H9 (cell line): ENCODE measurements at regions not wholly inside any gene's neighbourhood (a gene's known extent, or its start where the extent isn't known, plus 50 kb on each side); places are given as distances from the start of the nearest gene placed in this dataset.

Experiments used
- DNase-seq: peaks from one replicate; pipeline ENCODE4 v3.0.0-alpha.2; 2017
- H2AFZ ChIP-seq: one replicate; pipeline ENCODE4 v1.6.1; 2013; ENCODE audit warnings: mild to moderate bottlenecking, low read length, control low read depth, moderate library complexity
- H2AK5ac ChIP-seq: 2 replicates; pipeline ENCODE4 v1.6.1; 2013; ENCODE audit warnings: low read length, control low read depth, mixed read lengths; ENCODE audit not compliant: insufficient read length
- H2BK120ac ChIP-seq: one replicate; pipeline ENCODE4 v1.6.1; 2013; ENCODE audit warnings: low read depth, mild to moderate bottlenecking, low read length, control low read depth, inconsistent platforms; ENCODE audit not compliant: poor library complexity, severe bottlenecking
- H2BK12ac ChIP-seq: 2 replicates; pipeline ENCODE4 v1.6.1; 2013; ENCODE audit warnings: low read length, control low read depth, mixed read lengths, low read depth; ENCODE audit not compliant: insufficient read length
- H2BK15ac ChIP-seq: 2 replicates; pipeline ENCODE4 v1.6.1; 2013; ENCODE audit warnings: low read depth, low read length, control low read depth
- H2BK20ac ChIP-seq: one replicate; pipeline ENCODE4 v1.6.1; 2013; ENCODE audit warnings: low read depth, mild to moderate bottlenecking, low read length, control low read depth, inconsistent platforms; ENCODE audit not compliant: poor library complexity, severe bottlenecking
- H2BK5ac ChIP-seq: 2 replicates; pipeline ENCODE4 v1.6.1; 2013; ENCODE audit warnings: low read length, control low read depth, mixed read lengths; ENCODE audit not compliant: insufficient read length
- H3K14ac ChIP-seq: 2 replicates; pipeline ENCODE4 v1.6.1; 2013; ENCODE audit warnings: low read length, control low read depth; ENCODE audit not compliant: insufficient read depth
- H3K18ac ChIP-seq: 2 replicates; pipeline ENCODE4 v1.6.1; 2013; ENCODE audit warnings: low read depth, mild to moderate bottlenecking, mixed read lengths, low read length, control low read depth; ENCODE audit not compliant: insufficient read length
- H3K23ac ChIP-seq: 2 replicates; pipeline ENCODE4 v1.6.1; 2013; ENCODE audit warnings: low read length, control low read depth, mixed read lengths, low read depth; ENCODE audit not compliant: insufficient read length
- H3K23me2 ChIP-seq: 2 replicates; pipeline ENCODE4 v1.6.1; 2013; ENCODE audit warnings: low read depth, mild to moderate bottlenecking, mixed read lengths, low read length, control low read depth; ENCODE audit not compliant: insufficient read length, poor library complexity, severe bottlenecking
- H3K27ac ChIP-seq: 2 replicates; pipeline ENCODE4 v1.5.1; 2013; ENCODE audit warnings: low read length, control low read depth, mixed read lengths, low read depth; ENCODE audit not compliant: insufficient read length
- H3K27me3 ChIP-seq: 2 replicates; pipeline ENCODE4 v1.6.1; 2013; ENCODE audit warnings: low read length, control low read depth, inconsistent platforms; ENCODE audit not compliant: insufficient read depth
- H3K4ac ChIP-seq: 2 replicates; pipeline ENCODE4 v1.6.1; 2013; ENCODE audit warnings: low read depth, mild to moderate bottlenecking, control low read depth, inconsistent platforms, low read length, moderate library complexity
- H3K4me1 ChIP-seq: 2 replicates; pipeline ENCODE4 v1.6.1; 2013; ENCODE audit warnings: low read length, control low read depth, inconsistent platforms; ENCODE audit not compliant: insufficient read depth
- H3K4me2 ChIP-seq: 2 replicates; pipeline ENCODE4 v1.6.1; 2013; ENCODE audit warnings: low read length, control low read depth, mixed read lengths; ENCODE audit not compliant: insufficient read length, insufficient read depth
- H3K56ac ChIP-seq: 2 replicates; pipeline ENCODE4 v1.6.1; 2013; ENCODE audit warnings: low read depth, mild to moderate bottlenecking, mixed read lengths, low read length, control low read depth; ENCODE audit not compliant: insufficient read length
- H3K79me1 ChIP-seq: 2 replicates; pipeline ENCODE4 v1.6.1; 2013; ENCODE audit warnings: low read depth, mild to moderate bottlenecking, moderate library complexity, low read length, control low read depth, inconsistent platforms; ENCODE audit not compliant: insufficient read depth, poor library complexity, severe bottlenecking
- H3K79me2 ChIP-seq: 2 replicates; pipeline ENCODE4 v1.6.1; 2013; ENCODE audit warnings: low read length, control low read depth, inconsistent platforms; ENCODE audit not compliant: insufficient read depth
- H3K9ac ChIP-seq: 2 replicates; pipeline ENCODE4 v1.6.1; 2013; ENCODE audit warnings: low read length, control low read depth, mixed read lengths; ENCODE audit not compliant: insufficient read length; ENCODE audit errors: extremely low read depth
- H3K9me3 ChIP-seq: one replicate; pipeline ENCODE4 v1.6.1; 2013; ENCODE audit warnings: low read depth, low read length, inconsistent platforms; ENCODE audit not compliant: control insufficient read depth
- H3T11ph ChIP-seq: one replicate; pipeline ENCODE4 v1.6.1; 2013; ENCODE audit warnings: mild to moderate bottlenecking, low read length, control low read depth, inconsistent platforms
- H4K20me1 ChIP-seq: one replicate; pipeline ENCODE4 v1.6.1; 2013; ENCODE audit not compliant: control insufficient read depth, insufficient read length, insufficient read depth
- H4K5ac ChIP-seq: 2 replicates; pipeline ENCODE4 v1.6.1; 2013; ENCODE audit warnings: low read depth, mild to moderate bottlenecking, mixed read lengths, low read length, control low read depth; ENCODE audit not compliant: insufficient read length
- H4K8ac ChIP-seq: replicated peaks from 2 replicates; pipeline ENCODE4 v1.6.1; 2013; ENCODE audit warnings: low read length, control low read depth, mixed read lengths, low read depth; ENCODE audit not compliant: insufficient read length
- H4K91ac ChIP-seq: 2 replicates; pipeline ENCODE4 v1.6.1; 2013; ENCODE audit warnings: low read depth, mild to moderate bottlenecking, moderate library complexity, mixed read lengths, low read length, control low read depth; ENCODE audit not compliant: insufficient read length
- H3K27ac Mint-ChIP-seq, 3 experiments: 2 replicates in 2 of 3; 3 replicates in 1 of 3; pipeline ENCODE4 v1.8.0; 2020 to 2021; ENCODE audit warnings: mixed read lengths in 3 of 3, mild to moderate bottlenecking in 1 of 3, moderate library complexity in 1 of 3
- H3K27me3 Mint-ChIP-seq: 2 replicates; pipeline ENCODE4 v1.8.0; 2021; ENCODE audit warnings: low read depth, mild to moderate bottlenecking, moderate library complexity, mixed read lengths
- H3K36me3 Mint-ChIP-seq, 3 experiments: 2 replicates in 2 of 3; 3 replicates in 1 of 3; pipeline ENCODE4 v1.8.0; 2020 to 2021; ENCODE audit warnings: low read depth in 3 of 3, mixed read lengths in 3 of 3; ENCODE audit not compliant: insufficient read depth in 1 of 3
- H3K4me1 Mint-ChIP-seq, 2 experiments: 2 replicates each; pipeline ENCODE4 v1.8.0; 2020; ENCODE audit warnings: mixed read lengths in 2 of 2
- H3K4me3 Mint-ChIP-seq, 2 experiments: 2 replicates in 1 of 2; 3 replicates in 1 of 2; pipeline ENCODE4 v1.8.0; 2020 to 2021; ENCODE audit warnings: mild to moderate bottlenecking in 2 of 2, mixed read lengths in 2 of 2, moderate library complexity in 1 of 2
- H3K9me3 Mint-ChIP-seq, 2 experiments: 2 replicates in 1 of 2; 3 replicates in 1 of 2; pipeline ENCODE4 v1.8.0; 2020; ENCODE audit warnings: mild to moderate bottlenecking in 2 of 2, mixed read lengths in 2 of 2, moderate library complexity in 1 of 2
- WGBS: extraction: QIAGEN DNeasy Blood & Tissue Kit; methylation state at CpG from one replicate; pipeline ENCODE4 v1.1.7; 2013; ENCODE audit warnings: missing lambda C conversion rate, low lambda C conversion rate, mixed read lengths; ENCODE audit not compliant: insufficient read length; ENCODE audit errors: extremely low coverage; 5-methylcytosine and 5-hydroxymethylcytosine counted together
- TF ChIP-seq, protein P1 (sequence below): fragments of 200-600 bp; sonication (generic); conservative IDR thresholded peaks from 3 replicates; pipeline ENCODE4 v1.8.0; 2021; ENCODE audit warnings: antibody characterized with exemption, mild to moderate bottlenecking

DNA sequence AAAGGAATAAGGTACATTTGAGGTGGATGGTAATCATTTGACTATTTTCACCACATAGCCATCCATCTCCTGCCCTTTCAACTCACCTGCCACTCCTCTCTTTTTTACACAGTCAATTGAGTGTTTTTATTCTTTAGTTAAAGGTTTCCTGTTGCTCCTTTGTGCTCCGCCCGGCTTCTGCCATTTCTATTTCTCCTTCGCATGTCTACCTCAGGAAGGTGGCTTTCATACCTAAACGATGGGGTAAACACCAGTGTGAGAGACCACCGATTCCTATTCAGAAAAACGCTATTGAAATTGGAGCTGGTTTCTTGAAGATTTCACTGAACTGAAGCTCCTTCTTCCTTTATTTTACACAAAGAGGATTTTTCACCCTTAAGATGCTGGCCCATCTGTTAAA lies 1628.0 kb upstream of the PIK3C3 start:
- TF ChIP-seq, protein P1, sequence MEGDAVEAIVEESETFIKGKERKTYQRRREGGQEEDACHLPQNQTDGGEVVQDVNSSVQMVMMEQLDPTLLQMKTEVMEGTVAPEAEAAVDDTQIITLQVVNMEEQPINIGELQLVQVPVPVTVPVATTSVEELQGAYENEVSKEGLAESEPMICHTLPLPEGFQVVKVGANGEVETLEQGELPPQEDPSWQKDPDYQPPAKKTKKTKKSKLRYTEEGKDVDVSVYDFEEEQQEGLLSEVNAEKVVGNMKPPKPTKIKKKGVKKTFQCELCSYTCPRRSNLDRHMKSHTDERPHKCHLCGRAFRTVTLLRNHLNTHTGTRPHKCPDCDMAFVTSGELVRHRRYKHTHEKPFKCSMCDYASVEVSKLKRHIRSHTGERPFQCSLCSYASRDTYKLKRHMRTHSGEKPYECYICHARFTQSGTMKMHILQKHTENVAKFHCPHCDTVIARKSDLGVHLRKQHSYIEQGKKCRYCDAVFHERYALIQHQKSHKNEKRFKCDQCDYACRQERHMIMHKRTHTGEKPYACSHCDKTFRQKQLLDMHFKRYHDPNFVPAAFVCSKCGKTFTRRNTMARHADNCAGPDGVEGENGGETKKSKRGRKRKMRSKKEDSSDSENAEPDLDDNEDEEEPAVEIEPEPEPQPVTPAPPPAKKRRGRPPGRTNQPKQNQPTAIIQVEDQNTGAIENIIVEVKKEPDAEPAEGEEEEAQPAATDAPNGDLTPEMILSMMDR, result no peak
- peak overlapping the region; percentile 82 for H2AFZ ChIP-seq
- H3K4me2 ChIP-seq, result no peak overlapping the region

More for the DNA sequence above, 1628.0 kb upstream of the PIK3C3 start:
- H3K27ac ChIP-seq, result no peak overlapping the region
- no peak overlapping the region for H2AK5ac ChIP-seq
- no peak overlapping the region for H3K23ac ChIP-seq
- H3K9me3 ChIP-seq, result no peaks in the 10 kb centered on the region
- H2BK12ac ChIP-seq, result no peak overlapping the region
- no peaks in the 10 kb centered on the region for H4K20me1 ChIP-seq
- H3K4me1 ChIP-seq, result no peaks in the 10 kb centered on the region; the same call in 1 of the 2 replicates
- no peak overlapping the region for H2BK20ac ChIP-seq
- no peak overlapping the region for H3K14ac ChIP-seq
- DNase-seq, result no peak
- H3K36me3 Mint-ChIP-seq, result peaks cover 3 to 8% (median 6%) of the 10 kb centered on the region in 3 experiments; a peak in 5 of 7 replicates
- H3K9ac ChIP-seq, result no peak overlapping the region
- no peak overlapping the region for H3T11ph ChIP-seq
- no peak overlapping the region for H3K4ac ChIP-seq
- H3K56ac ChIP-seq, result no peak overlapping the region
- H3K9me3 Mint-ChIP-seq, result peaks cover 11 to 14% of the 10 kb centered on the region in 2 experiments
- no CpG with 5 or more reads among the region's 6 CpGs for WGBS
- H4K5ac ChIP-seq, result no peak overlapping the region
- no peaks in the 10 kb centered on the region for H3K79me2 ChIP-seq
- no peaks in the 10 kb centered on the region for H3K27me3 ChIP-seq
- no peaks in the 10 kb centered on the region for H3K27me3 Mint-ChIP-seq
- H2BK5ac ChIP-seq, result no peak overlapping the region
- H2BK120ac ChIP-seq, result no peak overlapping the region
- H3K27ac Mint-ChIP-seq, result peak overlapping the region; percentile 1 to 86 (median 68); a peak in 5 of 7 replicates
- H3K4me3 Mint-ChIP-seq, result no peak overlapping the region
- H2BK15ac ChIP-seq, result no peak overlapping the region
- H3K79me1 ChIP-seq, result no peaks in the 10 kb centered on the region
- H4K8ac ChIP-seq, result no peak overlapping the region
- no peak overlapping the region for H3K18ac ChIP-seq
- no peak overlapping the region for H4K91ac ChIP-seq
- H3K23me2 ChIP-seq, result no peaks in the 10 kb centered on the region
- H3K4me1 Mint-ChIP-seq, result peaks cover 21 to 22% of the 10 kb centered on the region in 2 experiments
